ENCODE measurements at regions not wholly inside any gene's neighbourhood (a gene's known extent, or its start where the extent isn't known, plus 50 kb on each side); places are given as distances from the start of the nearest gene placed in this dataset.
"Not testable (repeated sequence)": the region's sequence is repeated elsewhere in the genome, so short reads cannot be mapped to it uniquely, and the experiment has no call there.

GRCh38 chr6:81456416-81456815 is 296.1 kb downstream of the TENT5A start:
- FAIRE-seq = no peak

GRCh38 chr6:81455641-81456040 is 296.8 kb downstream of the TENT5A start:
- no peak for FAIRE-seq

- no peak for FAIRE-seq
These were observed 300.7 kb downstream of the TENT5A start for GRCh38 chr6:81451787-81452186.

- no peak for FAIRE-seq
These were observed 302.3 kb downstream of the TENT5A start for GRCh38 chr6:81450180-81450579.

- FAIRE-seq = no peak
These were observed 306.0 kb downstream of the TENT5A start for GRCh38 chr6:81446509-81446908.

GRCh38 chr6:81439417-81439816 is 313.1 kb downstream of the TENT5A start:
- FAIRE-seq = no peak

- no peak for FAIRE-seq
These were observed 315.5 kb downstream of the TENT5A start for GRCh38 chr6:81436990-81437389.

GRCh38 chr6:81413306-81413705 is 339.2 kb downstream of the TENT5A start:
- no peak for FAIRE-seq

GRCh38 chr6:81401970-81402690 is 350.4 kb downstream of the TENT5A start:
- FAIRE-seq = no peak

GRCh38 chr6:81396916-81397315 is 355.6 kb downstream of the TENT5A start:
- no peak for FAIRE-seq

GRCh38 chr6:81387163-81387562 is 365.3 kb downstream of the TENT5A start:
- no peak for FAIRE-seq

- no peak for FAIRE-seq
These were observed 367.6 kb downstream of the TENT5A start for GRCh38 chr6:81384921-81385320.

- no peak for FAIRE-seq
These were observed 369.0 kb downstream of the TENT5A start for GRCh38 chr6:81383472-81383871.

- no peak for FAIRE-seq
These were observed 369.6 kb downstream of the TENT5A start for GRCh38 chr6:81382852-81383251.

- no peak for FAIRE-seq
These were observed 371.0 kb downstream of the TENT5A start for GRCh38 chr6:81381382-81381916.

GRCh38 chr6:81380718-81381338 is 371.7 kb downstream of the TENT5A start:
- FAIRE-seq = no peak

- FAIRE-seq = no peak
These were observed 375.7 kb downstream of the TENT5A start for GRCh38 chr6:81376745-81377144.

GRCh38 chr6:81373414-81373813 is 379.1 kb downstream of the TENT5A start:
- FAIRE-seq = no peak

- no peak for FAIRE-seq
These were observed 380.6 kb downstream of the TENT5A start for GRCh38 chr6:81371930-81372329.

- no peak for FAIRE-seq
These were observed 385.5 kb downstream of the TENT5A start for GRCh38 chr6:81366972-81367371.

- FAIRE-seq = no peak
These were observed 390.2 kb downstream of the TENT5A start for GRCh38 chr6:81362246-81362645.

- no peak for FAIRE-seq
These were observed 399.2 kb downstream of the TENT5A start for GRCh38 chr6:81353262-81353661.

- FAIRE-seq = not testable (repeated sequence)
These were observed 408.5 kb downstream of the TENT5A start for GRCh38 chr6:81344026-81344425.

- FAIRE-seq = no peak
These were observed 411.5 kb downstream of the TENT5A start for GRCh38 chr6:81340946-81341345.
